GM12865 (cell line): ENCODE measurements at regions not wholly inside any gene's neighbourhood (a gene's known extent, or its start where the extent isn't known, plus 50 kb on each side); places are given as distances from the start of the nearest gene placed in this dataset.

ENCODE experiments used
- DNase-seq: peaks from one replicate; pipeline ENCODE4 v3.0.0; 2010; ENCODE audit warnings: low read depth
- H3K4me3 ChIP-seq: 2 replicates; pipeline ENCODE4 v1.5.1; 2011; ENCODE audit warnings: mild to moderate bottlenecking, low read depth, low read length, control low read depth
- CTCF ChIP-seq: IDR thresholded peaks from 2 replicates; pipeline ENCODE4 v1.5.1; 2011; ENCODE audit warnings: low read length, control low read depth, low read depth, inconsistent platforms; ENCODE audit not compliant: insufficient read depth; ENCODE audit errors: missing control alignments

DNA sequence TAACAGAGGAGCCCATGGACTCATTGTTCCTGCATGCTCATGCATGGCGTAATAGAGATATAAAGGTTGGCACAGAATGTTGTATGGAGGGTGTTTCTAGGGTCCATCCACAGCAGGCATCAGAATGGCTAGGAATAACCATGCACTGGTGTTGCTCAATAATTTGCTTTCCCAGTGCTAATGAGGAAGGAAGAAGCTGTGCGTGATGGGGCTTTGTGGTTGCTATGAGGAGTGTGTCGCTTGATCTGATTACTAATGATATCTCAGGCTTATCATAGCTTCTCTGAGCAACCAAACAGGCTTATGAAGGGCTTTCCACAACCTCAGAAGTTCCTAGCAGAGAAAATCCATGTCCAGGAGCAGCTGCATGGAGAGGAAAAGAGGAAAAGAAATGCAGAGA lies 151.3 kb upstream of the TRPC7 start:
- no peak for TF ChIP-seq CTCF
- DNase-seq: no peak
- no peak overlapping the region for H3K4me3 ChIP-seq

- H3K4me3 ChIP-seq: no peak overlapping the region
- TF ChIP-seq CTCF: no peak
- no peak for DNase-seq
These were observed 148.1 kb upstream of the TRPC7 start for GRCh38 chr5:136513430-136513829.

- TF ChIP-seq CTCF: no peak
- no peak overlapping the region for H3K4me3 ChIP-seq
- no peak for DNase-seq
These were observed 145.7 kb upstream of the TRPC7 start for GRCh38 chr5:136511046-136511445.

- no peak overlapping the region for H3K4me3 ChIP-seq
- TF ChIP-seq CTCF: no peak
- DNase-seq: no peak
These were observed 145.1 kb upstream of the TRPC7 start for GRCh38 chr5:136510481-136510880.

- no peak overlapping the region for H3K4me3 ChIP-seq
- TF ChIP-seq CTCF: no peak
- DNase-seq: no peak
These were observed 140.8 kb upstream of the TRPC7 start for GRCh38 chr5:136506131-136506530.

- no peak for DNase-seq
- H3K4me3 ChIP-seq: no peak overlapping the region
- no peak for TF ChIP-seq CTCF
These were observed 135.8 kb upstream of the TRPC7 start for GRCh38 chr5:136501133-136501532.

DNA sequence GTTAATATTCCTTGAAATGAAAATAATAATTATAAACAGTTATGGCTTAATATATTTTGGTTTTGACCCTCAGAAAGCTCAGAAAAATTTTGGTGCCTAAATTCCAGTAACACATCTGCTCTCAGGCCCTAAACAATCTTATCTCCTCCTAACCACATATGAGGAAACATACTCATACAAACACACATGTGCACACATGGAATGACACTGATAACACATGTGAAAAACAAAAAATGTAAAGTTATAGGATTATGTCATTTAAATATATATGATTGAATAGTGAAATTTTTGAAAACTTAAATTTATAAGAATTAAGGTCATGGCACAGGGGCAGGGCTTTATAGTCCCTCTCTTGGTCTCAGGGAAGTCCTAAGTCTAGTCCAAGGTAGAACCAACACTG lies 127.2 kb upstream of the TRPC7 start:
- H3K4me3 ChIP-seq: no peak overlapping the region
- no peak for TF ChIP-seq CTCF
- no peak for DNase-seq
